Urinary bladder (tissue), 3 donors: ENCODE measurements at regions not wholly inside any gene's neighbourhood (a gene's known extent, or its start where the extent isn't known, plus 50 kb on each side); places are given as distances from the start of the nearest gene placed in this dataset.

ENCODE experiments used
- DNase-seq: peaks from one replicate; pipeline ENCODE4 v3.0.0-alpha.2; 2015; ENCODE audit errors: extremely low spot score
- H3K27ac ChIP-seq: one replicate; pipeline ENCODE4 v1.5.1; 2013; ENCODE audit warnings: low read depth, mild to moderate bottlenecking, moderate library complexity
- H3K36me3 ChIP-seq: one replicate; pipeline ENCODE4 v1.6.1; 2013; ENCODE audit warnings: mild to moderate bottlenecking, moderate library complexity; ENCODE audit not compliant: insufficient read depth
- H3K4me1 ChIP-seq: one replicate; pipeline ENCODE4 v1.6.1; 2013; ENCODE audit warnings: mild to moderate bottlenecking, moderate library complexity; ENCODE audit not compliant: insufficient read depth
- H3K4me3 ChIP-seq: one replicate; pipeline ENCODE4 v1.5.1; 2013; ENCODE audit warnings: low read depth, low read length
- WGBS: extraction: QIAGEN DNeasy Blood & Tissue Kit; methylation state at CpG from one replicate; pipeline ENCODE4 v1.1.7; 2013; 5-methylcytosine and 5-hydroxymethylcytosine counted together
- donor health status: healthy with polysubstance abuse.
- donor health status: healthy.

- no peaks in the 10 kb centered on the region for H3K4me1 ChIP-seq
- no peak overlapping the region for H3K4me3 ChIP-seq
- H3K36me3 ChIP-seq = no peaks in the 10 kb centered on the region
- no peak for DNase-seq
- WGBS = 74% methylated on average over 6 of the region's 6 CpGs
- no peak overlapping the region for H3K27ac ChIP-seq
Measured at GRCh38 chr2:15718944-15719323, 127.3 kb downstream of the DDX1 start.

- Histone ChIP-seq H3K4me1 (no peaks in the 10 kb centered on the region), H3K4me3 (no peak overlapping the region), H3K36me3 (no peaks in the 10 kb centered on the region), H3K27ac (no peak overlapping the region)
- DNase-seq = no peak
- 86% methylated on average over 8 of the region's 8 CpGs for WGBS
Measured at GRCh38 chr2:15719566-15720313, 128.1 kb downstream of the DDX1 start.

- WGBS = 95% methylated on average over 9 of the region's 9 CpGs
- no peak overlapping the region for H3K27ac ChIP-seq
- no peak for DNase-seq
- no peak overlapping the region for H3K4me3 ChIP-seq
- no peaks in the 10 kb centered on the region for H3K36me3 ChIP-seq
- H3K4me1 ChIP-seq = no peaks in the 10 kb centered on the region
Measured at GRCh38 chr2:15720561-15721307, 129.1 kb downstream of the DDX1 start.

- WGBS = 79% methylated on average over 10 of the region's 10 CpGs
- no peak for DNase-seq
- H3K4me3 ChIP-seq = no peak overlapping the region
Measured at GRCh38 chr2:15721411-15722067, 129.9 kb downstream of the DDX1 start.

GRCh38 chr2:15722980-15723379, 131.3 kb downstream of the DDX1 start:
- DNase-seq = no peak
- WGBS = 94% methylated on average over 3 of the region's 3 CpGs
- H3K27ac ChIP-seq = no peak overlapping the region
- H3K4me3 ChIP-seq = no peak overlapping the region
- no peaks in the 10 kb centered on the region for H3K36me3 ChIP-seq
- H3K4me1 ChIP-seq = no peaks in the 10 kb centered on the region

More at GRCh38 chr2:15721411-15722067, 129.9 kb downstream of the DDX1 start:
- Histone ChIP-seq H3K27ac (no peak overlapping the region), H3K36me3 (no peaks in the 10 kb centered on the region), H3K4me1 (no peaks in the 10 kb centered on the region)

GRCh38 chr2:15724235-15724634, 132.6 kb downstream of the DDX1 start:
- no peak overlapping the region for H3K4me3 ChIP-seq
- no peaks in the 10 kb centered on the region for H3K4me1 ChIP-seq
- no peaks in the 10 kb centered on the region for H3K36me3 ChIP-seq
- 82% methylated on average over 6 of the region's 6 CpGs for WGBS
- DNase-seq = no peak
- no peak overlapping the region for H3K27ac ChIP-seq

- H3K27ac ChIP-seq = no peak overlapping the region
- H3K4me1 ChIP-seq = no peaks in the 10 kb centered on the region
- whole genome bisulfite sequencing = 88% methylated on average over 13 of the region's 13 CpGs
- no peak for DNase-seq
- H3K4me3 ChIP-seq = no peak overlapping the region
- no peaks in the 10 kb centered on the region for H3K36me3 ChIP-seq
Measured at GRCh38 chr2:15725101-15725781, 133.6 kb downstream of the DDX1 start.

GRCh38 chr2:15725782-15726112, 134.1 kb downstream of the DDX1 start:
- no peak for DNase-seq
- H3K4me1 ChIP-seq = peaks cover under 1% of the 10 kb centered on the region
- no peak overlapping the region for H3K27ac ChIP-seq
- WGBS = 95% methylated on average over 5 of the region's 5 CpGs
- no peaks in the 10 kb centered on the region for H3K36me3 ChIP-seq
- H3K4me3 ChIP-seq = no peak overlapping the region

- H3K4me1 ChIP-seq = peaks cover 3% of the 10 kb centered on the region
- H3K36me3 ChIP-seq = no peaks in the 10 kb centered on the region
- no peak for DNase-seq
- H3K4me3 ChIP-seq = no peak overlapping the region
- no peak overlapping the region for H3K27ac ChIP-seq
- 95% methylated on average over 8 of the region's 8 CpGs for WGBS
Measured at GRCh38 chr2:15726321-15727057, 134.8 kb downstream of the DDX1 start.

- WGBS = 90% methylated on average over 9 of the region's 9 CpGs
- H3K36me3 ChIP-seq = no peaks in the 10 kb centered on the region
- no peak overlapping the region for H3K27ac ChIP-seq
- no peak for DNase-seq
- H3K4me3 ChIP-seq = no peak overlapping the region
- H3K4me1 ChIP-seq = peaks cover 3% of the 10 kb centered on the region
Measured at GRCh38 chr2:15727396-15728244, 136.0 kb downstream of the DDX1 start.

GRCh38 chr2:15728245-15728938, 136.7 kb downstream of the DDX1 start:
- no peak overlapping the region for H3K4me3 ChIP-seq
- peaks cover 3% of the 10 kb centered on the region for H3K4me1 ChIP-seq
- DNase-seq = no peak
- WGBS = 96% methylated on average over 9 of the region's 9 CpGs
- H3K27ac ChIP-seq = no peak overlapping the region
- H3K36me3 ChIP-seq = no peaks in the 10 kb centered on the region

GRCh38 chr2:15729001-15729400, 137.3 kb downstream of the DDX1 start:
- DNase-seq = no peak
- Histone ChIP-seq H3K27ac (no peak overlapping the region), H3K36me3 (no peaks in the 10 kb centered on the region), H3K4me3 (no peak overlapping the region), H3K4me1 (peaks cover 3% of the 10 kb centered on the region)
- WGBS = 96% methylated on average over 7 of the region's 7 CpGs
